ENCODE measurements at regions not wholly inside any gene's neighbourhood (a gene's known extent, or its start where the extent isn't known, plus 50 kb on each side); places are given as distances from the start of the nearest gene placed in this dataset.

DNA sequence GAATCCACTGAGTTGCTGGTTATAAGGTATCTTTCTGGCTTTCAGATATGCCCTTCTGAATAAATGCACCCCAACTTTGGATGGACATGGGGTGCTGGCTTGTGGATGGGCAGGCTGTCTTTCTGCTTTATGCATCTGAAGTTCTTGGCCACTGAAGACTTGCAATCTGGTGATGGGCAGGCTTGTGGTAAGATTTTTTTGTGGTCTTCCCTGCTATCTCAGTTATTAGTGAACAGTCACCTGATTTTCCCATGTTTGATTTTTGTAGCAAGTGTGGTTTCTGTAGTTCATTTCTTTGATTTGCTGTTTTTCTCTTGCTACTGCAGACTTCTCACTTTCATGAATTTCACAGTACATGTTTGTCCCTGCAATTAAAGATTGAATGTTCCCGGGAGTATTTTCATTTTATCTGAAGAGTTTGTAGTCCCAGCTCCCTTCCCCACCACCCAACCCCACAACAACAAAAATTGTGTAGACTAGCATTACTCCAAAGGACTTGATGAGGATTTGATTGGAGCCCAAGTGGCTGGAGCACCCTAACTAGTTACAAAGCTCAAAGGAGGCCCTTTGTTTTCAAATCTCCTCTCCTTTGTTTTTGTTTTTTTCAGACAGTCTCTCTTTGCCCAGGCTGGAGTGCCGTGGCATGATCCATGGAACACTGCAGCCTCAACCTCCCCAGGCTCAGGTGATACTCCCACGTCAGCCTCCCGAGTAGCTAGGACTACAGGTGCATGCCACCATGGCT, 63.6 kb upstream of the MGAT5 start:
- DNase-seq: no peak

DNA sequence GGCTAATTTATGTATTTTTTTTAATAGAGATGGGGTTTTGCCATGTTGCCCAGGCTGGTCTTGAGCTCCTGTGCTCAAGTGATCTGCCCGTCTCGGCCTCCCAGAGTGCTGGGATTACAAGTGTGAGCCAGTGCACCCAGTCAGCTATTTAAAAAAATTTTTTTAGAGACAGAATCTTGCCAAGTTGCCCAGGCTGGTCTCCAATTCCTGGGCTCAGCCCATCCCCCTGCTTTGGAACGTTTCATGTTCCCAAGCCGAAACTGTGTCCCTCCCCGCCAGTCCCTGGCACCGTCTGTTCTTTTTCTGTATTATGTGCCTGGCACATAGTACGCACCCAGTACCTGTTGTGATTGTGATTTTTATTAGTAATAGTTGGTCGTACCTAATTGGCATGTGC, 63.1 kb upstream of the MGAT5 start:
- no peak for DNase-seq

DNA sequence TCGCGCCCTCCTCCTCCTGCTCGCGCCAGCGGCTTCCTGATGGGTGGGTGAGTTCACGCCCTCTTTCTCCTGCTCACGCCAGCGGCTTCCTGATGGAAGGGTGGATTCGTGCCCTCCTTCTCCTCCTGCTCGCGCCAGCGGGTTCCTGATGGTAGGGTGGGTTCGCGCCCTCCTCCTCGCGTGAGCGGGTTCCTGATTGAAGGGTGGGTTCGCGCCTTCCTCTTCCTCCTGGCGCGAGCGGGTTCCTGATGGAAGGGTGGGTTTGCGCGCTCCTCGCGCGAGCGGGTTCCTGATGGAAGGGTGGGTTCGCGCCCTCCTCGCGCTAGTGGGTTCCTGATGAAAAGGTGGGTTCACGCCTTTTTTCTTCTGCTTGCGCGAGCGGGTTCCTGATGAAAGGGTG, 62.0 kb upstream of the MGAT5 start:
- DNase-seq: no peak

DNA sequence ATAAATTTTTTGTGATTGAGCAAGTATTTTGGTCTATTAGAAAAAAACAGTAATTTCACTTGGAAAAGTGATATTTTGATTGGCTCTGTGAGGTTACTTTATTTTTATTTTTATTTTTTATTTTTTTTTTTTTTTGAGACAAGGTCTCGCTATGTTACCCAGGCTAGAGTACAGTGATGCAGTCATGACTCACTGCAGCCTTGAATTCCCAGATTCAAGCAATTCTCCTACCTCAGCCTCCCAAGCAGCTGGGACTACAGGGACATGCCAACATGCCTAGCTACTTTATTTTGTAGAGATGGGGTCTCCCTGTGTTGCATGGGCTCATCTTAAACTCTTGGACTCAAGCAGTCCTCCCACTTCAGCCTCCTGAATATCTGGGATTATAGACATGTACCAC, 60.9 kb upstream of the MGAT5 start:
- no peak for DNase-seq

DNA sequence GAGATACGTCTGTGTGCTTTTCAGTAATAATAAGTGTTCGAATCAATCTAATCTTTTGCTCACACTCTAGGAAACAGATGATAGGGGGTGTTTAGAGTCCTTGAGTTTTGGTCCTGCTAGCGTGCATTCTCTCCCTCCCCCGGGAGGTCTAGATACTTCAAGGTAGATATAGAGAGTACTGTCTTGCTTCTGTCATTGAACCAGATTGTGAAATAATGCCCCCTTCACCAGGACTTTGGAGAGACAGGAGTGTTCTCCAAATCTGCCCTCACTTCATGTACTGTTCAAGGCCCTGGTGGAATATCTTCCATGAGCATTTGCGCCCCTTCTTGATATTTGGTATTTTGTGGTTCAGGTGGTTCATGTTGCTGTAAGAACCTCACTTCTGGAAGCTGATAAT, 59.4 kb upstream of the MGAT5 start:
- no peak for DNase-seq

DNA sequence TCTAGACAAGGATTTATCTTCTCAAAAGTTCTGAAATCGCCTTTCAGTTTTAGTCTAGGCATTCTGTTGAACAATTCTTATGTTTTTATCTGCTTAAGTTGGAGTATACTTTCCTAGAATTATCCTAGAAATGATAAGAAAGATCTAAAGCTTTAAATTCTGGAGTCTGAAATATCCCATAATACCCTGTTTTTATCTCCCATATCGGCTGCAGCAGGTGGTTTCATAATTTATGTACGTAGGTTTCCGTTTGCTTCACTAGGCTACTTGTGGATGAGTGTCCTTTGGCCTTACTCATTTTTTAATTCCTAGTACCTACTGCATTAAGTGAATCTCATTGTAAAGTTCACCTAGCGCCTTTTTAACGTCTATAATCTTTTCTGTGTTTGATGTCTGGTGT, 58.5 kb upstream of the MGAT5 start:
- no peak for DNase-seq

DNA sequence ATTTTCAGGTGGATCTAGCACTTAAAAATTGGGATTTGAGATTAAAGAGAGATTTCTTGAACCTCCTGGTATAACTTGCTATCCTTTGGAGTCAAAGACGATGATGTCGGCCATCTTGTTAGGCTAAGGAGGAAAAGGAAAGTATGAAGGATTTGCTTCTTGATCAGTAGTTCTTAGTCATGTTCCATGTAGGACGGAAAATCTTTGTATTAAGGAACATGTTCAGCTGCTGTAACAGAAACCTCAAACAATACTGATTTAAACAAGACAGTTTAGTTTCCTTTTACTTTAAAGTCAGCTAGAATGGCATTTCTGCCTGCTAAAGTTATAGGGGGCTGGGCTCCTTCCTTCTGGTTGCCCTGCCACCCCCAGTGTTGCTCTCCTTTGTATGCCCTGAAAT, 56.4 kb upstream of the MGAT5 start:
- no peak for DNase-seq

DNA sequence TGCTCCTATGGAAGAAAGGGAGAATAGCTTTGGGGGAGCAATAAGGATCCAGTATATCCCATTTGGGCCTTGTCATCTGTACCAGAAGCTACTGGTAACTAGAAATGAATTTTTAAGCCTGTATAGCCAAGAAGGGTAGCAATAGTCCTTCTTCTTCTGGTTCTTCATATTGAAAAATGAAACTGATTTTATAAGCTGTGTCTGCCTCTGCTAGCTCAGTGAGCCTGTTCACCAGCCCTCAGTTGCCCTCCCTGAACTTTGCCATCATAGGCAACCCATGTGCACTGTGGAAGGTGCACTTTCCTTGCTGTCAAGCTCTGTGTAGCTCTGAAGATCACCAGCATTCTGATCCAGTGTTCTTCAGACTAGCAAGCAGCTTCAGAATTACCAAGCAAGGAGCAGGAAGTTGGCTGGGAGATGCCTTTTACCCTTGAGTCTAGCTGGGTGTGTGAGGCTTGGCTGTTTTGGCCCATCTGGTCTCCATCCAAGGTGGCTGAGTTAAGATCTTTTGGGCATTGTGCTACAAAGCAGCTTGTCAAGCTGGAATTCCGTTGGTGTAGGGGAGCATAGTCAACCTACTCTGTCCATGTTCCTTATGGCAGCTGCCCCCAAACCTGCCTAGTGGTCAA, 55.8 kb upstream of the MGAT5 start:
- DNase-seq: no peak

DNA sequence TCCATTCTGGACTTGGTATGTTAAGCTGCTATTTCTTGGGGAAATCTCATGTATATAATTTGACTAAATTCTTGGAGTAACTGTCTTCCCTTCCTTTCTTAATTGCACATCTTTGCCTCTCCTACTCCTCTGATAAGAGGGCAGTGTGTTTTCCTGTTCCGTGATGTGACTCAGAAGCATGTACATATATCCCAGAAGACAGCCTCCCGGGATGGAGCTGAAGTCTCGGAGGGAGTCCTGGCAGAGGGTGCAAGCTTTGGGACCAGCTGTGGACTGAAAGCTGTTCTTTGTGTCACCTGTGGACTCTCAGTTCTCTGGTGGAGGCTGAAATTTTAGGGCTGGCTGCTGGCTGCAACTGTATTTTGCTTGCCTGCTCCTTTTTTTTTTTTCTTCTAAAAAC, 54.7 kb upstream of the MGAT5 start:
- DNase-seq: no peak

DNA sequence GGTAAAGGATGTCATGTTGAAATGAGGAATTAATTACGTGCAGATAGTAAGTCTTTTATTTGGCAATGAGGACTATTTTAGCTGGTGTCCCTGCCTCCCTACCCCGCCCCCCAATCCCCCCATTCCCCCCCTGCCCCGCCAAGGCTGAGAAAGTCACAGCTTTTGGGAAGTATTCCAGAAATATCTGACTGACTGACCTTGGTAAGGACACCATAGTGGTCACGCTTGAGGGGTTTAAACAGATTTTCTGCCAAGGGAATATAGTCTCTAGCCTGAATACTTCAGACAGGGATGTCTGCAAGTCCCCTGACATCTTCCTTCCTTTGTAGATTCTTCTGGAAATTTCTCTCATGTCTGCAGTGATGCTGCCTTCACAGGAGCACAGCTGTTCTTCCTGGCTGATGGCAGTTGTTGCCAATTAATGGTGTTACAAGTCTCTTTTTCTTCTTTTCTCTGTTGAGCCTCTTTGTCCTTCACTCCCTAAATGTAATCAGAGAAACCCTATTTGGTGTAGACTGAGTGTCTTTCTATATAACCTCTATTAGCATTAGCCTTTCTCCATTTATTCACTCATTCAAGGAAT, 53.7 kb upstream of the MGAT5 start:
- no peak for DNase-seq

DNA sequence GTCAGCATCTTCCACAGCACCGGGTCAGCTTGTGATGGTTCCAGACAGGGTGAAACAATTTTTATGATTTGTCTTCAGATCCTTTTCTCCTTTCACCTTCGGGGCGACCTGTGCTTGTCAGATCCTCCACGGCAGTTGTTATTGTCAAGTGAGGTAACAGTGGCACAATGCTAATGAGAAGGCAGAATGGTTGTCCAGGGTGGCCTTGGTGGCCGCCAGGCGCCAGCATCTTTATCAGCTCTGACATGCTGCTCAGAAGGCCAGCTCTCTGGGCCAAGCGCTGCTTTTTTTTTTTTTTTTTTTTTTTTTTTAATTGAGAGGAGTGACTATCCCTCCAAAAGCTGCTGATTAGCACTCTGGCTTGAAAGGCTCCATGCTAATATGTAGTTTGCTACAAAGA, 52.3 kb upstream of the MGAT5 start:
- no peak for DNase-seq

DNA sequence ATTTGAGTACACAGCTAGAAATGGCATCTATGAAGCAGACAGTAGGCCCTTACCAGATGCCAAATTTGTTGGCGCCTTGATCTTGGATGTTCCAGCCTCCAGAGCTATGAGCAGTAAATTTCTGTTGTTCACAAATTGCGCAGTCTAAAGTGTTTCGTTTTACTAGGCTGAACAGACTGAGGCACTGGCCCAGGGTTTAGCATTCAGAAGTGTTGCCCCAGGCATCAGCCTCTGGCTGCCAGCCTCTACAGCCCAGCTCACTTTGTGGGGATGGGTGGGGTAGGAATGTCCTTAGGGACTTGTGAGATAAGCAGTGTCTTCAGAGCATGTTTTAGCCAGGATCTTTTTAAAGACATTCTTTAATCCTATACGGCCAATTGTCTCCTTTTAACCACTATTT, 51.5 kb upstream of the MGAT5 start:
- no peak for DNase-seq

DNA sequence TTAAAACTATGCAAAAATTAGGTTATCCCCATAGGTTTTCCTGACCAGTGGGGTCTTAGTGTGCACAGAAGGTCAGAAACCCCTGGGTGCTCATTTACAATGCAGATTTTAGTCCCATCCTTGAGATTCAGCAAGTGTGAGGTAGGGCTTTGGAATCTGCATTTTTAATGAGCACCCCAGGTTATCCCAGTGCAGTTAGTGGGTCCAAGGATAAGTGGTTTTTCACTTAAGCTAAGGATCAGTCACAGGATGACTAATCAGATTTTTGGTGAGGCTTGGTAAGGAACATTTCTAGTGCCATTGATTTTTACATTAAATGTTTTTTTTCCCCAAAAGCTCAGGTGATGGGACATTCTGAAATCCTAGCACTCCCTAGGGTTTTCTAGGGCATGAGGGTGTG, 50.7 kb upstream of the MGAT5 start:
- DNase-seq: no peak

Data from NCI-H1048 (cell line).